Gastrocnemius medialis (tissue), 4 donors: ENCODE measurements at regions not wholly inside any gene's neighbourhood (a gene's known extent, or its start where the extent isn't known, plus 50 kb on each side); places are given as distances from the start of the nearest gene placed in this dataset.

Source experiments
- ATAC-seq, 2 donors: fragments of 150-250 bp; one replicate each; pipeline ENCODE4 v1.9.1; 2016
- DNase-seq, 2 donors: peaks; one replicate each; pipeline ENCODE4 v3.0.0-alpha.2; 2019
- H3K27ac ChIP-seq, 4 donors: fragments of 200-600 bp; sonication (generic); 1 replicate in 1 of 4; 2 replicates in 3 of 4; pipeline ENCODE4 v1.5.1; 2016 to 2018; ENCODE audit warnings: mild to moderate bottlenecking in 2 of 4, moderate library complexity in 1 of 4
- H3K27me3 ChIP-seq, 3 donors: fragments of 200-600 bp; sonication (generic) in 2 of 3; 1 replicate in 1 of 3; 2 replicates in 2 of 3; pipeline versions ENCODE4 v1.5.1 to v1.6.0; 2016 to 2019; ENCODE audit warnings: mild to moderate bottlenecking in 1 of 3, moderate library complexity in 1 of 3
- H3K36me3 ChIP-seq, 2 donors: fragments of 200-600 bp; sonication (generic) in 1 of 2; one replicate each; pipeline ENCODE4 v1.5.1; 2017 to 2018
- H3K4me1 ChIP-seq, 2 donors: fragments of 200-600 bp; sonication (generic) in 1 of 2; one replicate each; pipeline ENCODE4 v1.5.1; 2016 to 2017; ENCODE audit warnings: mild to moderate bottlenecking in 2 of 2
- H3K4me3 ChIP-seq, 4 donors: fragments of 200-600 bp; sonication (generic) in 3 of 4; 1 replicate in 1 of 4; 2 replicates in 3 of 4; pipeline ENCODE4 v1.5.1; 2016 to 2019; ENCODE audit warnings: mild to moderate bottlenecking in 2 of 4
- H3K9me3 ChIP-seq, 3 donors: fragments of 200-600 bp; sonication (generic) in 2 of 3; 1 replicate in 1 of 3; 2 replicates in 2 of 3; pipeline ENCODE4 v1.5.1; 2016 to 2019
- CTCF ChIP-seq, 5 experiments: fragments of 450-650 bp in 3 of 5; fragments of 200-600 bp in 2 of 5; sonication (generic) in 2 of 5; IDR thresholded peaks in 4 of 5; conservative IDR thresholded peaks in 1 of 5; 1 replicate in 4 of 5; 2 replicates in 1 of 5; pipeline ENCODE4 v1.5.1; 2016 to 2019; ENCODE audit warnings: antibody characterized with exemption in 5 of 5, mild to moderate bottlenecking in 3 of 5, moderate library complexity in 3 of 5
- POLR2A ChIP-seq, 2 donors: fragments of 450-650 bp; IDR thresholded peaks; one replicate each; pipeline ENCODE4 v1.6.1; 2017; ENCODE audit warnings: antibody characterized with exemption in 2 of 2, mild to moderate bottlenecking in 2 of 2, moderate library complexity in 2 of 2
- in situ Hi-C, 4 donors: fragments of 200-750 bp; cut with MboI; loops; one replicate each; pipeline versions ENCODE4 v1.15.0 to v1.8.0; 2017; ENCODE audit warnings: low sequenced_read_pairs in 4 of 4
- intact Hi-C: fragments of 100-400 bp; cut with DNase I; formaldehyde crosslinking; loops from one replicate; pipeline ENCODE4 v1.15.1; 2023; ENCODE audit warnings: low total_unique reads

- ATAC-seq (no peak), DNase-seq (no peak)
- Histone ChIP-seq H3K4me1 (peaks cover 6 to 7% of the 10 kb centered on the region in 2 donors), H3K9me3 (no peaks in the 10 kb centered on the region), H3K36me3 (no peaks in the 10 kb centered on the region), H3K27ac (no peak overlapping the region), H3K27me3 (no peaks in the 10 kb centered on the region), H3K4me3 (no peak overlapping the region)
- in situ Hi-C loops: no loop called here
- intact Hi-C loops: no loop called here
- TF ChIP-seq POLR2A (IDR thresholded peaks at IDR 0.05): no peak
- TF ChIP-seq CTCF (IDR thresholded peaks at IDR 0.05 in 4 of 5, conservative IDR thresholded peaks at IDR 0.05 in 1 of 5): no peak
These were observed 108.4 kb upstream of the ATXN3L start for GRCh38 chrX:13428053-13428786.

GRCh38 chrX:13427441-13428052 lies 107.7 kb upstream of the ATXN3L start:
- DNase-seq: no peak
- Histone ChIP-seq H3K4me3 (no peak overlapping the region), H3K4me1 (peaks cover under 1% of the 10 kb centered on the region in 2 donors), H3K27ac (no peak overlapping the region), H3K36me3 (no peaks in the 10 kb centered on the region), H3K27me3 (no peaks in the 10 kb centered on the region), H3K9me3 (no peaks in the 10 kb centered on the region)
- intact Hi-C loops (no loop called here), in situ Hi-C loops (no loop called here)
- no peak for ATAC-seq
- no peak for TF ChIP-seq POLR2A (IDR thresholded peaks at IDR 0.05)
- no peak for TF ChIP-seq CTCF (IDR thresholded peaks at IDR 0.05 in 4 of 5, conservative IDR thresholded peaks at IDR 0.05 in 1 of 5)

- no peak for DNase-seq
- H3K4me1 ChIP-seq: no peaks in the 10 kb centered on the region
- no peaks in the 10 kb centered on the region for H3K9me3 ChIP-seq
- intact Hi-C loops (no loop called here), in situ Hi-C loops (no loop called here)
- H3K27ac ChIP-seq: peak overlapping the region in 1 of 4 donors; percentile 55
- peak; percentile 75 to 97 for ATAC-seq
- no peak overlapping the region for H3K4me3 ChIP-seq
- TF ChIP-seq POLR2A (IDR thresholded peaks at IDR 0.05) (no peak), CTCF (IDR thresholded peaks at IDR 0.05 in 4 of 5, conservative IDR thresholded peaks at IDR 0.05 in 1 of 5) (no peak)
- no peaks in the 10 kb centered on the region for H3K27me3 ChIP-seq
- H3K36me3 ChIP-seq: no peaks in the 10 kb centered on the region
These were observed 100.8 kb upstream of the ATXN3L start for GRCh38 chrX:13420545-13421183.

GRCh38 chrX:13419918-13420317 lies 100.1 kb upstream of the ATXN3L start:
- in situ Hi-C loops: no loop called here
- DNase-seq (no peak), ATAC-seq (no peak)
- no peak for TF ChIP-seq POLR2A (IDR thresholded peaks at IDR 0.05)
- TF ChIP-seq CTCF (IDR thresholded peaks at IDR 0.05 in 4 of 5, conservative IDR thresholded peaks at IDR 0.05 in 1 of 5): no peak
- Histone ChIP-seq H3K4me3 (no peak overlapping the region), H3K4me1 (no peaks in the 10 kb centered on the region), H3K27me3 (no peaks in the 10 kb centered on the region), H3K9me3 (no peaks in the 10 kb centered on the region), H3K36me3 (no peaks in the 10 kb centered on the region), H3K27ac (peak overlapping the region in 1 of 4 donors; percentile 55)
- intact Hi-C loops: no loop called here
